AG10803 (cell line): ENCODE measurements at regions not wholly inside any gene's neighbourhood (a gene's known extent, or its start where the extent isn't known, plus 50 kb on each side); places are given as distances from the start of the nearest gene placed in this dataset.
A peak's percentile ranks its signal among the peaks of the same experiment; 100 is the strongest.

Source experiments
- DNase-seq: peaks from one replicate; pipeline ENCODE4 v3.0.0; 2010; ENCODE audit warnings: low read depth
- H3K4me3 ChIP-seq: 2 replicates; pipeline ENCODE4 v1.5.1; 2011; ENCODE audit warnings: mild to moderate bottlenecking, low read length, control low read depth
- CTCF ChIP-seq: conservative IDR thresholded peaks from 2 replicates; pipeline ENCODE4 v1.5.1; 2011; ENCODE audit warnings: mild to moderate bottlenecking, low read length, control low read depth, inconsistent platforms

- DNase-seq = peak; percentile 33
- H3K4me3 ChIP-seq = no peak overlapping the region
- TF ChIP-seq CTCF = no peak
These were observed 146.4 kb upstream of the BTG1 start for GRCh38 chr12:92292016-92292415.

GRCh38 chr12:92290886-92291285 is 145.2 kb upstream of the BTG1 start:
- no peak for TF ChIP-seq CTCF
- DNase-seq = no peak
- no peak overlapping the region for H3K4me3 ChIP-seq

- no peak for DNase-seq
- no peak overlapping the region for H3K4me3 ChIP-seq
- no peak for TF ChIP-seq CTCF
These were observed 144.7 kb upstream of the BTG1 start for GRCh38 chr12:92290350-92290695.

GRCh38 chr12:92289629-92290349 is 144.1 kb upstream of the BTG1 start:
- TF ChIP-seq CTCF = no peak
- peak; percentile 66 for DNase-seq
- H3K4me3 ChIP-seq = no peak overlapping the region

GRCh38 chr12:92288561-92288960 is 142.9 kb upstream of the BTG1 start:
- no peak for DNase-seq
- H3K4me3 ChIP-seq = no peak overlapping the region
- TF ChIP-seq CTCF = no peak

GRCh38 chr12:92278378-92278828 is 132.8 kb upstream of the BTG1 start:
- TF ChIP-seq CTCF = no peak
- H3K4me3 ChIP-seq = no peak overlapping the region
- DNase-seq = peak; percentile 57

GRCh38 chr12:92277795-92278194 is 132.1 kb upstream of the BTG1 start:
- no peak for DNase-seq
- TF ChIP-seq CTCF = no peak
- H3K4me3 ChIP-seq = no peak overlapping the region
